DMS114 treated with DMSO at 0.1 percent for 48 hours (cell line): ENCODE measurements at regions not wholly inside any gene's neighbourhood (a gene's known extent, or its start where the extent isn't known, plus 50 kb on each side); places are given as distances from the start of the nearest gene placed in this dataset.
"Not testable (repeated sequence)": the region's sequence is repeated elsewhere in the genome, so short reads cannot be mapped to it uniquely, and the experiment has no call there.

ENCODE experiments used
- DNase-seq: peaks from one replicate; lab custom pipeline; 2025; ENCODE audit not compliant: unreplicated experiment; lab: John Stamatoyannopoulos, UW

DNA sequence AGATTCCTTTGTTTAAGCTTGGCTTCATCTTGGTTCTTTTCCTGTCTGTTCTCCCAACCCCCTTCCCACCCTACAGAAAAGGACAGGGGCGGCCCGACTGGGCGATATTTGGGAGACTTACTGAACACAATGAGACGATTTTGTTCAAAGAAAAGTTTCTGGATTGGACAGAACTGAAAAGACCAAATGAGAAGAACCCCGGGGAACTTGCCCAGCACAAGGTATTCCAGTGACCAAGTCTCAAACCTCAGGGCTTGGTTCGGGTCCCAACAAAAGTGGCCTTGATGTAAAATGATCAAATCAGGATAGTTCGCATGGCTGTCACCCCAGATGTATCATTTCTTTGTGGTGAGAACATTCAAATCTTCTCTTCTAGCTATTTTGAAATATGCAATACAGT lies 73.9 kb upstream of the LYZL2 start:
- not testable (repeated sequence) for DNase-seq

DNA sequence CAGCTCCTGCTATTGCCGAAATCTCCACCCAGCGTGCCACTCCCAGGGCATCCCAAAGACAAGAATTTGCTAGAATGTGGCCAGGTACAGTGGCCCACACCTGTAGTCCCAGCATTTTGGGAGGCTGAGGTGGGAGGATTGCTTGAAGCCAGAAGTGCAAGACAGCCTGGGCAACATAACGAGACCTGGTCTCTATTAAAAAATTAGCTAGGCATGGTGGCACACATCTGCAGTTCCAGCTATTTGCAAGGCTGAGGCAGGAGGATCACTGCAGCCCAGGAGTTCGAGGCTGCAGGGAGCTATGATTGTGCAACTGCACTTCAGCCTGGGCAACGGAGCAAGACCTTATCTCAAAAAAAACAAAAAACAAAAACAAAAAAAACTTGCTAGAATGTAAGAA lies 73.3 kb upstream of the LYZL2 start:
- no peak for DNase-seq

DNA sequence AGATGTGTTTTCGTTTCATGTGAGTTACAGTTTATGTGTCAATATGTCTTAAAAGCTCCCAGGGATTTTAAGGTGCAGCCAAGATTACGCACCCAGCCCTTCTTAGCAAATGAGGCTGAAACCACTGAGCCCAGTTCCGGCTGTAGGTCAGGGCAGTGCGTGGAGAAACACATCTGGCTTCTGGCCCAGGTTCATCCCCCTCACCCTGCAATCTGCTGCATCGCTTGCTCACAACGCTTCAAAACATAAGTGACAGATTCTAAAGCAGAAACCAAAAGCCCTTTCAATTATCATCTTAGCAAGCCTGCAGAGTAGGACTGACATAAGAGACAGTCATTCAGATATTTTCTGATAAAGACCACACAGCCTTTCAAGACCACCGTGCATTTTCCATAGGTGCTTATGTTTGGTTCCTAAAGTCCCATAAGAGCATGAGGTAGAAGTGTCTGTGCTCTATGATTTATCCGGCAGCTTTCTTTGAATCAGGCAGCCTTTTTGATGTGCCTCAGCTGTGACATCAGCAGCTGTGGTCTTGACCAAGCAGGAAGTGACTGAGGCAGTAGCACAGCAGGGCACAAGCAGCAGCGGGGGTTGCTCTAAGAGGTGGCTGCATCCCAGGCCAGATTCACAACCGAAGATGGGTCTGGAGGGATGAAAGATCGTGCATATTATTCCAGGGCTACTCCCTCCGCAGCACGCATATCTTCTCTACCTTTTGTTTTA lies 72.1 kb upstream of the LYZL2 start:
- no peak for DNase-seq

DNA sequence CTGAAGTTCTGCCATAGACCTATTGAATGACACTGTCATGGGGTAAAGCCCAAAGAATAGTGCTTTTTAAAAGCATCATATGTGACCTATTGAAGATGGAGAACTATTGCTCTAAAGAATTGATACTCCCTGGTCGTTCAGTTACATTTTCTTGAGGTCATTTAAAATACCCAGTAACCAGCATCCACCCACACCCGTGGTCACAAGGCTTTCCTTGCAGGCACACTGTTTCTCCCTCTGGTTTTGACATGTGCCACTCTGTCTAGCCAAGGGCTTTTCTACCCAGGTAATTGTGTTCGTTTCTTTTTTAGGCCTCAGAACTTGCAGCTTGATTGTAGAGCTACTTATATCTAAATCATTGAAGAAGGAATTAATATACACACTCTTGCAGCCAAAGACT lies 68.3 kb upstream of the LYZL2 start:
- no peak for DNase-seq

DNA sequence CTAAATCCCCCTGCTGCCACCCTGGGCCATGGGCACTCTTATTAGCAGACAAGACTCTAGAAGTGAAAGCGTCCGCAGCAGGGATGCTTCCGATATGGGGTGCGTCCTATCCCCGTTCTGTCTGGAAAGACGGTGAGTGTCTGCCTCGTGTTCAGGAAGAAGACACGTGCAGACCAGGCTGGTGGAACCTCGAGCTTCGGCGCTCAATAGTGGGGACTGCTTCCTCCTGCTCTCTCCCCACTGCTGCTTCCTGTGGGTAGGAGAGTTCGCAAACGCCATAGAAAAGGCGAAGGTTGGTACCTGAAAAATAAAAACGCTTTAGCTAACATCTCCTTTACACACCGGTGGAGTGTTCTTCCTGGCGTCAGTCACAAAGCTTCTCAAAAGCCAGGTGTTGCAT lies 67.7 kb upstream of the LYZL2 start:
- not testable (repeated sequence) for DNase-seq

DNA sequence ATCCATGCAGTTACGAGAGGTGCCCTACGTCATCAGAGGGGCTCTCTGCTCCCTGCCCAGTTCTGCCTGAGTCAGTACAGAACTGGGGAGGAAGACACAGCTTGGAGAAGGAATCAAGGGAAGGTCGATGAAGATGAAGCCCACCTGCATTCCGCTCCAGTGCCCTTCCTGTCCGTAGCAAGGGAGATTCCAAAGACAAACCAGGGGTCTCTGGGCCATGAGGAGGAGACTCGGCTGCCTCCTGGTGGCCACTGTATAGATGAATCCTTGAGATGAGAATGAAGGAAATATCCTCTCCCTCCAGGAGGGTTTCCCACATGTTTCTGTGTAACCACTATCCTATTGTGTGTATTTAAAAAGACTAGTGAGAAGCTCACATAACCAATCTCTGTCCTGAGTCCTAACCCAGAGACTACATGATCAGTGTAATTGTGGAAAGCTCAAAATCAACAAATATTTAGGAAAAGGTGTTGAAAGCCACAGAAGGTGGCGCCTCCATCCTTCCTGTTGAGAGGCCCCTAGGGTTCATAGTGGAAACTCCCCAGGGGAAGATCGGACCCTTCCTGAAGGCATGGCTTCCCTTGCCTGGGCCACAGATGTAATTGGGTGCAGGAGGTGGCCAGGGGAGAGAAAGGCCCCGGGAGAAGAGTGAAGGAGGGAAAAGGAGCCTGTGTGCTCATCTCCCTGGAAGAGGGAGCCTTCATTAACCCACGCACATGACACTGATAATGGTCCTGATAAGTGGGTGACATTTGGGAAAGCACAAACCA lies 67.0 kb upstream of the LYZL2 start:
- DNase-seq = not testable (repeated sequence)

DNA sequence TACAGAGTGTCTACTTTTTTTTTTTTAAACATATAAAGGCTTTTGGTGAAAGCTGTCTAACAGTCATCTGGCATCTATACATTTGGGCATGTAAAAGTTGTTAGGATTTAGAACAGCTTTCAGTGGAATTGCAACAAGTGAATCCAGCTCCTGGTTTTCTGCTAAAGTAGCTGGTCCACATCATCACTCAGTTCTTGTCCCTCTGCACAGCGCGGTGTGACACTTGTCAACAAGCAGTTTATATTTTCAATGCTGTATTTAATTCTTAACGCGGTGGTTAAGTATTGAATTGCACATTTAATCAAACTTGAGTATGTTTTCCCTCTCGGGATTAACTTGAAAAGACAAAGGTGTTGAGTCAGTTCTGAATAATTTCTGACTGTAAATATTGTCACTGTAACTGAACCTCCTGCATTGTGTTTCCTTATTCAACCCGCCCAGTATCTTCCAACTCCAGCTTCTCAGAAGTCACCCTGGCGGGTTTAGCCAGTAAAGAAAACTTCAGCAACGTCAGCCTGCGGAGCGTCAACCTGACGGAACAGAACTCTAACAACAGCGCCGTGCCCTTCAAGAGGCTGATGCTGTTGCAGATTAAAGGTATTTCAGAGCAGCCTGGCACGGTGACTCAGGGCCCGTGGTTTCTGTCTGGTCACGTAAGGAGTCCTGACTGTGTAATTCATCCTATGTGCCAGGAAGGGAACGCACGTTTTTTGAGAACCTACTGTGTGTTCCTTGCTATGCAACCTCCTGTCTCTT lies 66.1 kb upstream of the LYZL2 start:
- not testable (repeated sequence) for DNase-seq

DNA sequence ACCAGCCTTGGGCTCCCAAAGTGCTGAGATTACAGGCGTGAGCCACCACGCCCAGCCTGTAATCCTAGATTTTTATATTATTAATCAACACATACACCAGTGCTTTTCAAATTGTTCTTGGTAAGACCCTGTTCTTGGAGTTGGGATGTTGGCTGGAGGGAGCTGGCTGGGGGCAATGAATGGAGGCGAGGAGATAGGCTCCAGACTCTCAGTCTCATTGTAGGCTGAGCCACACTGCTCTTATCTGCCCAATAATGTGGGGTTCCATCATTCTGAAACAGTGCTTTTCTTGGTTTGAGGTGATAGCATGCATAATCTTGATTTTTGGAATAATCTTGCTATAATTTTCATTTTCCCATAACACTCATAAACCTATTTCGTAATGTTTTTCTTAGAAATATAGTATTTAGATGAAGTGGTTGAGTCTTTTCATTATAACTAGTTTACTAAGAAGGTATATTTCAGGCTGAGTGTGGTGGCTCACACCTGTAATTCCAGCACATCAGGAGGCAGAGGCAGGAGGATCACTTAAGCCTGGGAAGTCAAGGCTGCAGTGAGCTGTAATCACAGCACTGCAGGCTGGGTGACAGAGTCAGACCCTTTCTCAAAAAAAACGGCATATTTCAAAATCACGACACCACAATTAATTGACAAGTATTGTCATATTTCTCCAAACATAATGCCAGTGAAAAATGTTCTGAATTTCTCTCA lies 65.1 kb upstream of the LYZL2 start:
- DNase-seq = no peak

DNA sequence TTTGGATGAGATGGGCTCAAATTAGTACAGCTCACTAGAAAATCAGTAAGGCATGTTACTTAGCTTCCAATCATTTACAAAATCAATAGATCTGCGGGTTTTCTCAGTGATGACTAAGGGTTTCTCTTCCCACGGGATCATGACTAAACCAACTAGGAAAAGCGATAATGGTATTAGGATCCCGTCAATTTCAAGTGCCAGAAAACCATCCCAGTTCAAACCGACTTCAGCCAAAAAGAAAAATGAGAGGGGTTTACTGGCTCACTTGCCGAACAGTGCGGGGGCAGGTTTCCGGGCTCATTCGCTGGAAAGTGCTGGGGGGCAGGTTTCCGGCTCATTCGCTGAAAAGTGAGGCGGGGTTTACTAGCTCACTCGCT lies 62.1 kb upstream of the LYZL2 start:
- no peak for DNase-seq

DNA sequence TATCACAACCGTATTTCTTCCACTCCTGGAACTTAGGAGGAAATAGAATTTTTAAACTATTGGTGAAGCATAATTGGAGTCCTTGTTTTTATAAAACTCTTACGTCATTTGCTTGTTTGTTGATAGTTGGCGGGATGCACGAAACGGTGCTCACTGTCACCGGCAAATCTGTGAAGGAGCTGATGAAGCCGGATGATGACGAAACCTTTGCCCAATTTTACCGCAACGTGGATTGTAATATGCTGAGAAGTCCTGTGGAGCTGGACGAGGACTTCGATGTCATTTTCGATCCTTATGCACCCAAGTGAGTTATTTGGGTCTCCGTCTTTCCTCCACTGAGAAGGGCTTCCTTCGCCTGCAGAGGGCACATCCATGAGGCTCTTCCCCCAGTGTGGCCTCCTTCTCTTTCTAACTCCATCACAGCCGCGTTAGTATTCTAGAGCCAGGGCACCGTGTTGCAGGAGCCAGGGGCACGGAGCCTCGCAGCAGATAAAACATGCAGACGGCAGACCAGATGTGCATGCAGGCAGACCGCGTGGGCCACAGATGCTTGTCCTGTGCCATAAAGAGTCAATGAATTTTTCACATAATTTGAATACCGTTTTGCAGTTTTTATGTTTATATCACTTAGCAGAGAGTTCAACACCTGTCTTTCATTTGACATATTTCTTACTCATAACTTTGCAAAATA lies 61.5 kb upstream of the LYZL2 start:
- DNase-seq = not testable (repeated sequence)

DNA sequence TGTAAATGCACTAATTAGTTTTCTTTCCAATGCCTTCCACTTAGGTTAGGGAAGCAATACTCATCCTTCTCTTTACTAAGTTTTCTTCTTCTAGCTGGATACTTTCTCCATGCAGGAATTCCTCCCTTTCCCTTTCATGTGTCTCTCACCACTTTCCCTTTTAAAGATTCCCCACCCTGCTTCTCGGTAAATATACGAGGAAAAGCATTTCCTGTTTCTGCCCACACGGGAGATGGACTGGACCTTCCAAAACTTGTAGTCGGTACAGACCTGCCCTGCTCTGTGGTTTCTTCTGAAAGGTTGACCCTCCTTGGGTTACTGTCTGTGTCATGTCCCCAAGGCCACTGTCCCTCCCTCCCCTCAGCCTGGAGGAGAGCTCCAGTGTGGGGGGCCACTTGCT lies 58.9 kb upstream of the LYZL2 start:
- no peak for DNase-seq

DNA sequence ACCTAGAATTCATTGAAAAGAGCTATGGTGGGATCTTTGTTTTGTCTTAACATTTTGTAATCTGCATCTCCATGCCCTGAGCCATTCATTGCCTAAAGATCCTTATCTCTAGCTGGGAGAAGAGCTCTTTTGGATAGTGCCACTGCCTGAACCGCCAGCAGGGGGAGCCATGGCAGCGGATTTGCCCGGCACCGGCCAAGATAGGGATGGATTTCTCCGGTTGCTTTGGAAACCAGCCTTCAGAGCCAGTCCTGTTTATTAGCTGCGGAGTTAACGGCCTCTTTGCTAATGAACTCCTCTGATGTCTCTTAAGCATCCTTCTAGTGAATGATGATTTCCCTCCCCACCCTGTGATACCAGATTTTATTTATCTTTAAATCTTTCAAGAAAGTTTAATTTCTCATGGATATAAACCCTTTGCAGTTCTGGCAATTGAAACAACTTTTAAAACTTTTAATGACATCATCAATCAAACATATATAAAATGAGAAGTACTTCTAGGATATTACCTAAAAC lies 58.2 kb upstream of the LYZL2 start:
- DNase-seq = peak; percentile 69

DNA sequence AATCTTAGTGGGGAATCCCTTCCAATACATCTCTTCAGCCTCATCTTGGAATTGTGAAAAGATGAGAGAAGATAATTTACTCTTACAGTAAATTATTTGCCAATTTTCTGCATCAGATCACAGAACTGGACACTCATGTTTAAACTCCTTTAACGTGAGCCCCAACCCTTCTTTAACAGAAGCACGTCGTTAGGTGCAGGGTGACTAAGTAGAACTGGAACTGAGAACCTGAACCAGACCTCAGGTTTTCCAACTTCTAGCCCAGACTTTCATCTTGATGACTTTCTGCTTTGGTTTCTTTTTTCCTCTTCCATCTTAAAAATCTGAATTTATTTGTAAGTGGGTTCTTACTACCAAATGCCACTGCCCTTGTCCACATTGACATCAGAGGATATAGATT lies 57.2 kb upstream of the LYZL2 start:
- no peak for DNase-seq

DNA sequence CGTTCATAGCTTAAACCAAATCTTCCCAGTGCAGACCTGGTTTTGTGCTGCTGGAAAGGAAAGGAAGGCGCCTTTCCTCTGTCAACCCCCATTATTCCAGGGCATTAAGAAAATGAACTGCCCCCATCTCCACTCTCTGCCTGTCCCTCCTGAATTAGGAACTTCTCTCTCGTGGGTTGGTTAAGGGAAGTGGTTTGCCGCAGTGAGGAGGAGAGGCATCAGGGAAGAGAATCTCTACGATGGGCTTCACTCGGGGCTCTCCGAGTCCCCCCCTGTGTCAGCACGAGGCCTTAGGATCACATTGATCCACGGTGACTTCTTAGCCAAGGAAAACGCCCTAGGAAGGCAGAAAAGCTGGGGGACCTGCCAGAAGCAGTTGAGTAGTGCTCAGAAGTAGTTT lies 53.9 kb upstream of the LYZL2 start:
- no peak for DNase-seq

DNA sequence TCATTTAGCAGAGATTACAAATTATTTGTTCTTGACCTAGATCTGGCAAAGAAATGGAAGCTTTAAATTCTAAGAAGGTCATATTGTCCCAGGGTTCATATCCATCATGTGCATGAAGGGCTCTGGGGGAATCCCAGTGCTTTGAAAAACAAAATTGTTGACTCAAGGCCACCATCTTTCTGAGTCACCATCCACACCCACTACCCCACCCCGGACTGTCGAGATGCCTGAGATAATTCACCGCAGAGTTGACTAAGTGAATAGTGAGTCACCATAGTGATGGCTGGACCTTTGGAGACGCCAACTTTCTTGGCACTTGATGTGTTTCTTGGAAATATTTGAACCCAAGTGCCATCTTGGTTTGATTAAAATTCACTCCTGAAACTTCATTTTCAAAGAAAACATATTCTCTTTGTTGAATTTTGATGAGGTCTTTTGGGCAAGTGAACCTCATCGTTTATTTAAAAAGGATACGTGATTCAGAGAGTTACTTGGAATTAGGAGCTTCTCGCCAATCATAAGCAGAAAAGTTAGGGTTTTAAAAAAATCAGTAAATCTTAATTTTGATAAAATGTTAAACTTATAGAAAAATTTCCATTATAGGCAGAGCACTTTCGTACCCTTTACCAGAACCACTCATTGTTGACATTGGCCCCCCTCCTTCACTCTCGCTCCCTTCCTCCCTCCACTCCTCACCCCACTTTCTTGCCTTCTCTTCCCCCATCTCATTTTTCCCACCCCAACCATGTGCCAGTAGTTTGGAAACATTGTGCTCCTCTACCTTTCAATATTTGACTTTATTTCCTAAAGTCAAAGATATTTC lies 53.0 kb upstream of the LYZL2 start:
- DNase-seq = not testable (repeated sequence)

DNA sequence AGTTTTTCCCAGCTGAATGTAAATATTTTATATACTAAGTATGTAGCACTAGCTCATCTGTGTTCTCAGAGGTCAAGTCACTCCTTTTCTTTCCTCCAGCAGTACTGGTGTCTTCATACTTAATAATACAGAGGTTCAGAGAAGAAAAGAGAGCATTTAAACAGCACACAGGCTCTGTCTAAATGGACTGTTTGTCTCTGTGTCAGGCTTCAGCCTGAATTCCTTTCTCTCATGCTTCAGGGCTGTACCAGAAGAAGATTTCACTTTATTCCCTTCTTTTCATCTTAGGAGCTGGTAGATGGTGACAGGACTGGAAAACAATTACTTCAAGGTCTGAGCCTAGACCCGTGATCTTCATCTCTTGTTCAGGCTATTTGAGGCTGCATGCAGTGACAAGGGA lies 51.4 kb upstream of the LYZL2 start:
- DNase-seq = no peak
